ENCODE measurements at regions not wholly inside any gene's neighbourhood (a gene's known extent, or its start where the extent isn't known, plus 50 kb on each side); places are given as distances from the start of the nearest gene placed in this dataset.

- POLR2A ChIA-PET: no interaction called here
- Histone ChIP-seq H3K4me3 (ENCODE audit: low read depth, low read length) (no peak overlapping the region), H3K27ac (ENCODE audit: extremely low read depth, low read depth, low read length) (no peak overlapping the region), H3K4me1 (ENCODE audit: control insufficient read depth, insufficient read depth, low read length) (no peaks in the 10 kb centered on the region), H3K9me3 (ENCODE audit: control insufficient read depth, insufficient read depth, low read depth, low read length) (no peaks in the 10 kb centered on the region), H3K36me3 (ENCODE audit: control insufficient read depth in 2 of 2, insufficient read depth in 1 of 2, low read length in 2 of 2) (no peaks in the 10 kb centered on the region)
- CTCF ChIA-PET: interaction anchor here (0.9 to 2.2 kb wide), 4 partner anchors 15 to 71 kb away, joined by 3 to 6 read pairs (median 4); no protein-coding TSS in a partner anchor
- TF ChIP-seq ZNF280D (tag by site-specific recombination; IDR thresholded peaks at IDR 0.05) (no peak), ZNF362 (tag by site-specific recombination; IDR thresholded peaks at IDR 0.05) (no peak), ZNF426 (tag by site-specific recombination; IDR thresholded peaks at IDR 0.05) (no peak), ZNF23 (tag by site-specific recombination; IDR thresholded peaks at IDR 0.05; ENCODE audit: borderline replicate concordance) (no peak), ZNF837 (tag by site-specific recombination; IDR thresholded peaks at IDR 0.05) (no peak), ZNF510 (tag by site-specific recombination; IDR thresholded peaks at IDR 0.05; ENCODE audit: insufficient replicate concordance) (no peak), PATZ1 (tag by site-specific recombination; IDR thresholded peaks at IDR 0.05) (no peak), ZNF248 (tag by site-specific recombination; IDR thresholded peaks at IDR 0.05) (no peak)
These were observed 254.6 kb upstream of the USP15 start for GRCh38 chr12:62005615-62006014.

GRCh38 chr12:62006076-62006732 is 254.0 kb upstream of the USP15 start:
- Histone ChIP-seq H3K4me3 (ENCODE audit: low read depth, low read length) (no peak overlapping the region), H3K9me3 (ENCODE audit: control insufficient read depth, insufficient read depth, low read depth, low read length) (no peaks in the 10 kb centered on the region), H3K4me1 (ENCODE audit: control insufficient read depth, insufficient read depth, low read length) (no peaks in the 10 kb centered on the region), H3K27ac (ENCODE audit: extremely low read depth, low read depth, low read length) (no peak overlapping the region), H3K36me3 (ENCODE audit: control insufficient read depth in 2 of 2, insufficient read depth in 1 of 2, low read length in 2 of 2) (no peaks in the 10 kb centered on the region)
- CTCF ChIA-PET: interaction anchor here (0.7 to 2.2 kb wide), 5 partner anchors 15 to 91 kb away, joined by 3 to 6 read pairs (median 3); no protein-coding TSS in a partner anchor
- TF ChIP-seq ZNF239 (tag by site-specific recombination; IDR thresholded peaks at IDR 0.05) (no peak), ZNF660 (tag by site-specific recombination; IDR thresholded peaks at IDR 0.05) (0 out of 2 replicates have a peak, but pooled peaks have one; percentile 27), ZNF654 (tag by site-specific recombination; IDR thresholded peaks at IDR 0.05; ENCODE audit: low read depth) (peak; percentile 61)
- POLR2A ChIA-PET: no interaction called here

GRCh38 chr12:62008703-62009102 is 251.5 kb upstream of the USP15 start:
- H3K36me3 ChIP-seq (ENCODE audit: control insufficient read depth in 2 of 2, insufficient read depth in 1 of 2, low read length in 2 of 2): no peaks in the 10 kb centered on the region
- no peak overlapping the region for H3K27ac ChIP-seq (ENCODE audit: extremely low read depth, low read depth, low read length)
- ChIA-PET POLR2A (no interaction called here), CTCF (interaction anchor here (0.7 kb wide), 1 partner anchor 42 kb away, joined by 3 read pairs; no protein-coding TSS in a partner anchor)
- no peaks in the 10 kb centered on the region for H3K9me3 ChIP-seq (ENCODE audit: control insufficient read depth, insufficient read depth, low read depth, low read length)
- H3K4me3 ChIP-seq (ENCODE audit: low read depth, low read length): no peak overlapping the region
- H3K4me1 ChIP-seq (ENCODE audit: control insufficient read depth, insufficient read depth, low read length): no peaks in the 10 kb centered on the region
- TF ChIP-seq FEZF1 (tag by site-specific recombination; IDR thresholded peaks at IDR 0.05) (no peak), ZNF335 (tag by site-specific recombination; conservative IDR thresholded peaks at IDR 0.05) (no peak), ZNF513 (tag by site-specific recombination; IDR thresholded peaks at IDR 0.05) (no peak), KLF9 (tag by site-specific recombination; IDR thresholded peaks at IDR 0.05; ENCODE audit: low read depth) (no peak), ZNF433 (tag by site-specific recombination; IDR thresholded peaks at IDR 0.05; ENCODE audit: low read depth) (no peak), ZNF560 (tag by site-specific recombination; IDR thresholded peaks at IDR 0.05; ENCODE audit: borderline replicate concordance) (no peak), KLF7 (tag by site-specific recombination; IDR thresholded peaks at IDR 0.05; ENCODE audit: borderline replicate concordance) (no peak), BCL11B (tag by site-specific recombination; IDR thresholded peaks at IDR 0.05; ENCODE audit: low read depth) (no peak), ZSCAN23 (tag by site-specific recombination; IDR thresholded peaks at IDR 0.05) (no peak), ZNF629 (tag by site-specific recombination; IDR thresholded peaks at IDR 0.05) (no peak), ZNF169 (tag by site-specific recombination; IDR thresholded peaks at IDR 0.05) (no peak), ZNF132 (tag by site-specific recombination; IDR thresholded peaks at IDR 0.05; ENCODE audit: borderline replicate concordance) (no peak), ZNF121 (tag by site-specific recombination; IDR thresholded peaks at IDR 0.05) (no peak)

All from HEK293 (cell line).